AG04450 (cell line): ENCODE measurements at regions not wholly inside any gene's neighbourhood (a gene's known extent, or its start where the extent isn't known, plus 50 kb on each side); places are given as distances from the start of the nearest gene placed in this dataset.

Experiments used
- CTCF ChIA-PET: fragments of 300-600, 350-600 bp; formaldehyde crosslinking; extraction: SDS; loops from one replicate; lab custom pipeline; 2022; ENCODE audit warnings: antibody characterized with exemption, inconsistent platforms; lab: Charles Lee
- POLR2A ChIA-PET: fragments of 350-600 bp; formaldehyde crosslinking; extraction: SDS; loops from one replicate; lab custom pipeline; 2021; ENCODE audit warnings: antibody characterized with exemption, inconsistent platforms; lab: Yijun Ruan, JAX
- DNase-seq: peaks from one replicate; pipeline ENCODE4 v3.0.0-alpha.2; 2011; ENCODE audit warnings: low read depth, low spot score
- H3K27ac ChIP-seq: one replicate; pipeline ENCODE4 v1.5.1; 2012; ENCODE audit warnings: low read depth, low read length, control low read depth
- H3K27me3 ChIP-seq: one replicate; pipeline ENCODE4 v1.6.0; 2012; ENCODE audit warnings: low read length; ENCODE audit not compliant: control insufficient read depth, insufficient read depth
- H3K4me3 ChIP-seq: 2 replicates; pipeline ENCODE4 v1.5.1; 2011; ENCODE audit warnings: mild to moderate bottlenecking, low read depth, low read length, control low read depth
- H3K9me3 ChIP-seq: 2 replicates; pipeline ENCODE4 v1.5.1; 2012; ENCODE audit warnings: low read length; ENCODE audit not compliant: control insufficient read depth, insufficient read depth
- TF ChIP-seq, protein P1 (sequence below): IDR thresholded peaks from 2 replicates; pipeline ENCODE4 v1.5.1; 2011; ENCODE audit warnings: low read depth, low read length, control low read depth, inconsistent platforms

DNA sequence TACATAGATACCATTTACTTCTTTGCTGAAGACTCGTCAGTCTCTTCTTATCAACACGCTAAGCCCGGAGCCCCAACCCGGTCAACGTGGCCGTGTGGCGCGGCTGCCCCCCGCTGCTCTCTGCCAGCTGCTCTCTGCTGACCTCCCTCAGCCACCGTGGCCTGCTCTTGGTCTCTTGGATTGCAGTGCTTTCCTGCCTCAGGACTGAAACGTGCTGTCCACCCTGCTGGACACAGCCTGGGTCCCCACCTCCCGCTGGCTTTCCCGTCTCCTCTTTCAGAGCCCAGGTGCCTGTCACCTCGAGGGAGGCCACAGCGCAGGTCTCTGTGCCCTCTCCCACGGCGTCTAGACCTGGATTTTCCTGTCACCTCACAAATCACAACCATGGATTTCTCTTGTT lies 388.1 kb upstream of the B3GAT1 start:
- Histone ChIP-seq H3K4me3 (no peak overlapping the region), H3K27me3 (peaks cover 3% of the 10 kb centered on the region), H3K9me3 (peaks cover 39% of the 10 kb centered on the region), H3K27ac (no peak overlapping the region)
- TF ChIP-seq, protein P1, sequence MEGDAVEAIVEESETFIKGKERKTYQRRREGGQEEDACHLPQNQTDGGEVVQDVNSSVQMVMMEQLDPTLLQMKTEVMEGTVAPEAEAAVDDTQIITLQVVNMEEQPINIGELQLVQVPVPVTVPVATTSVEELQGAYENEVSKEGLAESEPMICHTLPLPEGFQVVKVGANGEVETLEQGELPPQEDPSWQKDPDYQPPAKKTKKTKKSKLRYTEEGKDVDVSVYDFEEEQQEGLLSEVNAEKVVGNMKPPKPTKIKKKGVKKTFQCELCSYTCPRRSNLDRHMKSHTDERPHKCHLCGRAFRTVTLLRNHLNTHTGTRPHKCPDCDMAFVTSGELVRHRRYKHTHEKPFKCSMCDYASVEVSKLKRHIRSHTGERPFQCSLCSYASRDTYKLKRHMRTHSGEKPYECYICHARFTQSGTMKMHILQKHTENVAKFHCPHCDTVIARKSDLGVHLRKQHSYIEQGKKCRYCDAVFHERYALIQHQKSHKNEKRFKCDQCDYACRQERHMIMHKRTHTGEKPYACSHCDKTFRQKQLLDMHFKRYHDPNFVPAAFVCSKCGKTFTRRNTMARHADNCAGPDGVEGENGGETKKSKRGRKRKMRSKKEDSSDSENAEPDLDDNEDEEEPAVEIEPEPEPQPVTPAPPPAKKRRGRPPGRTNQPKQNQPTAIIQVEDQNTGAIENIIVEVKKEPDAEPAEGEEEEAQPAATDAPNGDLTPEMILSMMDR = no peak
- ChIA-PET POLR2A (no interaction called here), CTCF (no interaction called here)
- no peak for DNase-seq

DNA sequence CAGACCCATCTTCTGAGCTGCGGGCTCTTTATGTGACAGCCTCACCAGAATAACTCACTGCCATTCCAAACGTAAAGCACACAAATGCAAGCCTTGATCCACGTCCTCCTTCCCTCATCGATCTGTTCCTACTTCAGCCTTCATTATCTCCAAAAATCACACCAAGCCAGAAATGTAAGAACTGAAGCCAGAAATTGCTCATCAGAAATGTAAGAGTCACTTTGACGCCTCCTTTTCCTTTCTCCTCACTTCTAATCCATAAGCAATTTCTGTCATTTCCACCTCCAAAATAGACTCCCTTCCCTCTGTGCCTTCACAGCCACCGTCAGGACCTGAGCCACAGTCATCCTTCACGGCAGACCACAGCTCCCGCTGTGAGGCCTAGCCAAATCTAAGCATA lies 387.3 kb upstream of the B3GAT1 start:
- no peak overlapping the region for H3K27ac ChIP-seq
- TF ChIP-seq, protein P1 = no peak
- peaks cover 3% of the 10 kb centered on the region for H3K27me3 ChIP-seq
- ChIA-PET POLR2A (no interaction called here), CTCF (no interaction called here)
- H3K9me3 ChIP-seq = peaks cover 44% of the 10 kb centered on the region
- no peak overlapping the region for H3K4me3 ChIP-seq
- no peak for DNase-seq

DNA sequence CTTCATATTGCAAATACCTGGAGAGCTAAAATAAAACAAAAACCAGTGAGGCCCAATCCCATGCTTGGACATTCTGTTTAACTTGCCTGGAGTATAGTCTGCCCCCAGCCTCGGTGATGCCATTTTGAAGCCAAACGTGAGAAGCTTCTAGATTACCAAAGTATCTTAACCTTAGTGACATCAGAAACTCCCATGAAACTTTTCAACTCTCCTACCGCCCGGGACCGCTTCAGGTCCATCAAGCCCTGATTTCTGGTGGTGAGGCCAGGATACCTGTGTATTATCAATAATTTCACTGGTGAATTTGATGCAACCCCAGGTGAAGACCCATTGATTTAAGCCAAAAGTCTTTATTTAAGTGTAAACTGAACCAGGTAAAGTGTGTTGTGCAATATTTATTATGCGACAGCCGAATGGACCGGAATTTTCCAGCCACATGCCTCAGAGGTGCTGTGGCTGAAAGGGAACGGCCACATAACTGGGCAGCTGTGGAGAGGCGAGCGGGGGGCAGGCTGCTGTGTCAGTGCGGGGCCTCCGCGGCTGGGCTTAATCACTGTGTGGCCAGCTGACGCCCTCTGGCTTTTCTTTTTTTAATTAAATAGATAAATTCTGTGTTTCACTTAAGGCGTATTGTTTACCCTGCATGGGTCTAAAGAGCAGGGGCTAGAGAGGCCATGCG lies 385.5 kb upstream of the B3GAT1 start:
- no peak overlapping the region for H3K4me3 ChIP-seq
- CTCF ChIA-PET = no interaction called here
- H3K9me3 ChIP-seq = peaks cover 58% of the 10 kb centered on the region
- POLR2A ChIA-PET = no interaction called here
- no peak for DNase-seq
- TF ChIP-seq, protein P1 = no peak
- H3K27me3 ChIP-seq = peaks cover 3% of the 10 kb centered on the region
- no peak overlapping the region for H3K27ac ChIP-seq

DNA sequence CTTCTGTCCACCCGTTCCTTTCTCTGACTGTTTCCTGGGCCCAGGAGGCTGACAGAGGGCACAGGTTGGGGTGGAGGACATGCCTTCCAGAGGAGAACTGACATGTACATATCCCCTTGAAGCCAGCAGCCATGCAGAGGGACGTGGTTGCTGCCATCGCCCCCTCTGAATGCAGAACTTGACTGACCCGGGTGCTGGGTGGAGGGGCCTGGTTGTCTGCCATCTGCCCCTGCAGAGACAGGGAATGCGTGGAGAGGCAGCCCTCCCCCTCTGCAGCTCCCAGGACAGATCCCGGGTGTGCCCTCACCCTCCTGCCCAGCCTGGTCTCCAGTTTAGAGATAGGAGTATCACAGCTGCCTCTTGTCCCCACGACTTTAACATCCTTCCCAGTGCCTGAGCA lies 383.0 kb upstream of the B3GAT1 start:
- TF ChIP-seq, protein P1 = no peak
- H3K27me3 ChIP-seq = no peaks in the 10 kb centered on the region
- POLR2A ChIA-PET = no interaction called here
- CTCF ChIA-PET = no interaction called here
- no peak overlapping the region for H3K4me3 ChIP-seq
- peaks cover 40% of the 10 kb centered on the region for H3K9me3 ChIP-seq
- H3K27ac ChIP-seq = no peak overlapping the region
- DNase-seq = no peak

DNA sequence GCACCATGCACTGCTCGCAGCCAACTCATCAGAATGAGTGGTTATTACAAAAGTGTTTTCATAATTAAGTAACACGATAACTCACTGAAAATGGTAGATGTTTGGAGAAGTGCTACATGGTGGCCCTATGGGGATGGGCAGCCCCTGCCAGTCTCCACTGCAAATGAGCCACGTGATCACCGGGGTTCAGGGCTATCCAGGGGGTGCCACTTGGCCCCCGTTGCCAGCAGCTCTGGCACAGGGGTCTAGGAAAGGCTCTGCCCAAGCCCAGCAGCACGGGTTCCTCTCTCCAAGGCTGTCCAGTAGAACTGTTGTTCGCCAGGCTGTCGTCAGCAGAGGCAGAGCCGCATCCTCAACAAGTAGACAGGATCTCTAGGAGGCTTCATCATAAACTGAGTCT lies 382.1 kb upstream of the B3GAT1 start:
- TF ChIP-seq, protein P1 = no peak
- CTCF ChIA-PET = no interaction called here
- Histone ChIP-seq H3K9me3 (peaks cover 34% of the 10 kb centered on the region), H3K27ac (no peak overlapping the region), H3K27me3 (no peaks in the 10 kb centered on the region), H3K4me3 (no peak overlapping the region)
- POLR2A ChIA-PET = no interaction called here
- no peak for DNase-seq
